ENCODE measurements at regions not wholly inside any gene's neighbourhood (a gene's known extent, or its start where the extent isn't known, plus 50 kb on each side); places are given as distances from the start of the nearest gene placed in this dataset.

- DNase-seq, result no peak
Measured at GRCh38 chr7:54856856-54857255, 97.8 kb upstream of the SEC61G start.

- no peak for DNase-seq
Measured at GRCh38 chr7:54857294-54857693, 98.3 kb upstream of the SEC61G start.

- DNase-seq, result no peak
Measured at GRCh38 chr7:54858008-54858692, 99.1 kb upstream of the SEC61G start.

GRCh38 chr7:54859066-54859465 lies 100.1 kb upstream of the SEC61G start:
- DNase-seq, result no peak

- DNase-seq, result no peak
Measured at GRCh38 chr7:54859545-54859944, 100.5 kb upstream of the SEC61G start.

- no peak for DNase-seq
Measured at GRCh38 chr7:54860003-54860775, 101.2 kb upstream of the SEC61G start.

- no peak for DNase-seq
Measured at GRCh38 chr7:54860843-54861242, 101.8 kb upstream of the SEC61G start.

- DNase-seq, result no peak
Measured at GRCh38 chr7:54864663-54865062, 105.7 kb upstream of the SEC61G start.

- DNase-seq, result no peak
Measured at GRCh38 chr7:54869523-54869922, 110.5 kb upstream of the SEC61G start.

- DNase-seq, result no peak
Measured at GRCh38 chr7:54874804-54875203, 115.8 kb upstream of the SEC61G start.

- no peak for DNase-seq
Measured at GRCh38 chr7:54877683-54878082, 118.7 kb upstream of the SEC61G start.

GRCh38 chr7:54878339-54878738 lies 119.3 kb upstream of the SEC61G start:
- DNase-seq, result no peak

GRCh38 chr7:54879776-54880175 lies 120.8 kb upstream of the SEC61G start:
- no peak for DNase-seq

GRCh38 chr7:54880326-54880989 lies 121.4 kb upstream of the SEC61G start:
- DNase-seq, result no peak

- DNase-seq, result no peak
Measured at GRCh38 chr7:54881816-54882520, 123.0 kb upstream of the SEC61G start.

GRCh38 chr7:54882694-54883093 lies 123.7 kb upstream of the SEC61G start:
- DNase-seq, result no peak

- no peak for DNase-seq
Measured at GRCh38 chr7:54883576-54883975, 124.6 kb upstream of the SEC61G start.

GRCh38 chr7:54885285-54885684 lies 126.3 kb upstream of the SEC61G start:
- DNase-seq, result no peak

GRCh38 chr7:54888067-54888733 lies 129.2 kb upstream of the SEC61G start:
- DNase-seq, result no peak

GRCh38 chr7:54888734-54889082 lies 129.7 kb upstream of the SEC61G start:
- DNase-seq, result no peak

- no peak for DNase-seq
Measured at GRCh38 chr7:54897891-54898290, 120.9 kb upstream of the EGFR start.

- DNase-seq, result no peak
Measured at GRCh38 chr7:54898659-54899340, 120.0 kb upstream of the EGFR start.
